GM12878 (cell line): ENCODE measurements at regions not wholly inside any gene's neighbourhood (a gene's known extent, or its start where the extent isn't known, plus 50 kb on each side); places are given as distances from the start of the nearest gene placed in this dataset.

Source experiments
- BCL11A ChIP-seq: IDR thresholded peaks from 2 replicates; pipeline ENCODE4 v1.6.1; 2011; ENCODE audit warnings: low read depth, low read length
- BHLHE40 ChIP-seq, 2 experiments: fragments of 450-650 bp in 1 of 2; IDR thresholded peaks; 2 replicates each; pipeline ENCODE4 v1.6.1; 2011 to 2017; ENCODE audit warnings: low read depth in 2 of 2, borderline replicate concordance in 1 of 2, improper control_type of control experiment in 1 of 2, low read length in 1 of 2, mild to moderate bottlenecking in 1 of 2
- CBX5 ChIP-seq: sonication (generic); IDR thresholded peaks from 2 replicates; pipeline ENCODE4 v1.6.1; 2016; ENCODE audit warnings: low read depth, moderate library complexity, mild to moderate bottlenecking, inconsistent platforms
- CTCF ChIP-seq, 3 experiments: IDR thresholded peaks in 2 of 3; conservative IDR thresholded peaks in 1 of 3; 2 replicates each; pipeline ENCODE4 v1.5.1; 2011; ENCODE audit warnings: low read depth in 3 of 3, low read length in 3 of 3, mild to moderate bottlenecking in 3 of 3, control low read depth in 2 of 3, moderate library complexity in 2 of 3, inconsistent platforms in 1 of 3, mixed read lengths in 1 of 3; ENCODE audit not compliant: control insufficient read depth in 2 of 3, insufficient read depth in 1 of 3; ENCODE audit errors: extremely low read depth in 1 of 3
- EGR1 ChIP-seq, 2 experiments: IDR thresholded peaks; 1 replicate in 1 of 2; 2 replicates in 1 of 2; pipeline ENCODE4 v1.6.1; 2011 to 2012; ENCODE audit warnings: low read depth in 2 of 2, low read length in 2 of 2, borderline replicate concordance in 1 of 2, mild to moderate bottlenecking in 1 of 2, moderate library complexity in 1 of 2
- EZH2 ChIP-seq: IDR thresholded peaks from 2 replicates; pipeline ENCODE4 v1.6.1; 2012; ENCODE audit warnings: low read depth, mild to moderate bottlenecking, control low read depth, inconsistent platforms, low read length, borderline replicate concordance; ENCODE audit not compliant: control insufficient read depth
- GATAD2B ChIP-seq: fragments of 450-650 bp; conservative IDR thresholded peaks from 2 replicates; pipeline ENCODE4 v1.6.1; 2017; ENCODE audit warnings: low read depth, mild to moderate bottlenecking, moderate library complexity
- MXI1 ChIP-seq: fragments of 150-350 bp; IDR thresholded peaks from 2 replicates; pipeline ENCODE4 v1.6.1; 2011; ENCODE audit warnings: low read depth, mild to moderate bottlenecking, inconsistent platforms, low read length, improper control_type of control experiment
- SMAD1 ChIP-seq: fragments of 450-650 bp; IDR thresholded peaks from 2 replicates; pipeline ENCODE4 v1.6.1; 2018; ENCODE audit warnings: mild to moderate bottlenecking, low read depth; ENCODE audit not compliant: partially characterized antibody
- SREBF1 ChIP-seq: IDR thresholded peaks from 2 replicates; pipeline ENCODE4 v1.6.1; 2012; ENCODE audit warnings: mild to moderate bottlenecking, low read length
- STAT1 ChIP-seq: fragments of 450-650 bp; conservative IDR thresholded peaks from 2 replicates; pipeline ENCODE4 v1.6.1; 2014; ENCODE audit warnings: antibody characterized with exemption, mild to moderate bottlenecking
- TF ChIP-seq, protein P1 (sequence below): IDR thresholded peaks from 2 replicates; pipeline ENCODE4 v1.6.1; 2012; ENCODE audit warnings: low read depth, low read length, improper control_type of control experiment

GRCh38 chr4:55752810-55753209 is 66.8 kb upstream of the EXOC1L start:
- TF ChIP-seq CTCF (IDR thresholded peaks at IDR 0.05 in 2 of 3, conservative IDR thresholded peaks at IDR 0.05 in 1 of 3; ENCODE audit: control insufficient read depth in 2 of 3, extremely low read depth in 1 of 3, insufficient read depth in 1 of 3, low read depth in 3 of 3, low read length in 3 of 3) (no peak), BCL11A (no peak), BHLHE40 (IDR thresholded peaks at IDR 0.05; ENCODE audit: borderline replicate concordance in 1 of 2, low read depth in 2 of 2, low read length in 1 of 2) (no peak), SREBF1 (no peak), EZH2 (no peak), STAT1 (no peak), MXI1 (no peak), GATAD2B (no peak), EGR1 (IDR thresholded peaks at IDR 0.05; ENCODE audit: borderline replicate concordance in 1 of 2, low read depth in 2 of 2, low read length in 2 of 2) (no peak), SMAD1 (no peak), CBX5 (no peak)
- TF ChIP-seq, protein P1, sequence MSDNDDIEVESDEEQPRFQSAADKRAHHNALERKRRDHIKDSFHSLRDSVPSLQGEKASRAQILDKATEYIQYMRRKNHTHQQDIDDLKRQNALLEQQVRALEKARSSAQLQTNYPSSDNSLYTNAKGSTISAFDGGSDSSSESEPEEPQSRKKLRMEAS: no peak
